Transverse colon (tissue), 4 donors: ENCODE measurements at regions not wholly inside any gene's neighbourhood (a gene's known extent, or its start where the extent isn't known, plus 50 kb on each side); places are given as distances from the start of the nearest gene placed in this dataset.

Experiments
- DNase-seq: peaks from one replicate; pipeline ENCODE4 v3.0.0-alpha.2; 2019
- H3K27ac ChIP-seq, 4 donors: fragments of 200-600 bp; sonication (generic); 2 replicates each; pipeline ENCODE4 v1.5.1; 2016 to 2018; ENCODE audit warnings: inconsistent platforms in 4 of 4
- H3K27me3 ChIP-seq: fragments of 200-600 bp; sonication (generic); 2 replicates; pipeline ENCODE4 v1.5.1; 2017; ENCODE audit warnings: inconsistent platforms
- H3K36me3 ChIP-seq, 4 donors: fragments of 200-600 bp; sonication (generic); 2 replicates each; pipeline ENCODE4 v1.5.1; 2017 to 2019; ENCODE audit warnings: inconsistent platforms in 4 of 4
- H3K4me1 ChIP-seq, 4 donors: fragments of 200-600 bp; sonication (generic); 2 replicates each; pipeline ENCODE4 v1.5.1; 2017 to 2020; ENCODE audit warnings: inconsistent platforms in 4 of 4
- H3K4me3 ChIP-seq, 4 donors: fragments of 200-600 bp; sonication (generic); 1 replicate in 1 of 4; 2 replicates in 3 of 4; pipeline versions ENCODE4 v1.5.1 to v1.6.1; 2017 to 2019; ENCODE audit warnings: inconsistent platforms in 4 of 4
- H3K9me3 ChIP-seq, 2 donors: fragments of 200-600 bp; sonication (generic); 2 replicates each; pipeline ENCODE4 v1.5.1; 2017 to 2019; ENCODE audit warnings: inconsistent platforms in 2 of 2
- EP300 ChIP-seq: sonication (generic); formaldehyde crosslinking; IDR thresholded peaks from one replicate; pipeline ENCODE4 v1.6.1; 2017; ENCODE audit warnings: antibody characterized with exemption, low read depth
- POLR2A ChIP-seq: fragments of 450-650 bp; IDR thresholded peaks from one replicate; pipeline ENCODE4 v1.6.1; 2016; ENCODE audit warnings: antibody characterized with exemption, mild to moderate bottlenecking, moderate library complexity
- POLR2AphosphoS5 ChIP-seq, 3 donors: sonication (generic); formaldehyde crosslinking; IDR thresholded peaks; one replicate each; pipeline ENCODE4 v1.6.1; 2016; ENCODE audit warnings: antibody characterized with exemption in 3 of 3
- WGBS, 2 donors: methylation state at CpG; one replicate each; pipeline ENCODE4 v1.1.5; 2018; ENCODE audit warnings: low coverage in 1 of 2; 5-methylcytosine and 5-hydroxymethylcytosine counted together
- in situ Hi-C, 4 donors: fragments of 200-750 bp; cut with MboI; loops; one replicate each; pipeline versions ENCODE4 v1.15.0 to v1.15.1; 2017; ENCODE audit warnings: low sequenced_read_pairs in 3 of 4, low pct_ligation_motif_present in 1 of 4, low pct_unique_long_range_greater_than_20kb in 1 of 4
- intact Hi-C: fragments of 100-400 bp; cut with DNase I; formaldehyde crosslinking; loops from one replicate; pipeline ENCODE4 v1.15.1; 2023; ENCODE audit warnings: low total_unique reads
- small RNA-seq, 4 donors: library from RNA; depleted of rRNA; stranded (forward); fragments of <200 nt; gene quantifications; one replicate each; pipeline ENCODE3, GENCODE V24; 2016
- TF ChIP-seq, protein P1 (sequence below), 5 experiments: fragments of 200-600 bp in 3 of 5; fragments of 450-650 bp in 2 of 5; sonication (generic) in 3 of 5; IDR thresholded peaks; 1 replicate in 2 of 5; 2 replicates in 3 of 5; pipeline ENCODE4 v1.5.1; 2016 to 2017; ENCODE audit warnings: antibody characterized with exemption in 5 of 5, inconsistent platforms in 3 of 5, mild to moderate bottlenecking in 2 of 5, moderate library complexity in 1 of 5

DNA sequence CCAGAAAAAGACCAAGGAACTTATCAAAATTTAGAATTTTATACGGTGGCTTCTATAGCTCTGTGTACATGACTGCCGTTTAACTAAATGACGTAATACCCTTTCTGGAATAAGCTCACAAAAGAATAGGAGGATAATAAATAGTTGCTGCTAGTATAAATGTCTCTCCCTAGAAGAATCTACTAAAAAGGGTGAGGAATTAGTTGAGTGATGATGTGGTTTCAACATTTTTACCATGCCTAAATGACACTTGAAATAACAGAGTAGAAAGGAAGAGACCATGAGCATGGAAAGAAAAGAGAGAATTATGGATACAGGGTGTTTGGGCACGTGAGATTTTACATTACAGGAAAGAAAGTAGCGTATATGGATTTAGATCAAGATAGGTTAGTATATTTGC, 231.1 kb downstream of the ARAP2 start:
- H3K27me3 ChIP-seq: no peaks in the 10 kb centered on the region
- no peak overlapping the region for H3K4me3 ChIP-seq
- in situ Hi-C loops (no loop called here), intact Hi-C loops (no loop called here)
- no peaks in the 10 kb centered on the region for H3K36me3 ChIP-seq
- no peak for DNase-seq
- TF ChIP-seq, protein P1, sequence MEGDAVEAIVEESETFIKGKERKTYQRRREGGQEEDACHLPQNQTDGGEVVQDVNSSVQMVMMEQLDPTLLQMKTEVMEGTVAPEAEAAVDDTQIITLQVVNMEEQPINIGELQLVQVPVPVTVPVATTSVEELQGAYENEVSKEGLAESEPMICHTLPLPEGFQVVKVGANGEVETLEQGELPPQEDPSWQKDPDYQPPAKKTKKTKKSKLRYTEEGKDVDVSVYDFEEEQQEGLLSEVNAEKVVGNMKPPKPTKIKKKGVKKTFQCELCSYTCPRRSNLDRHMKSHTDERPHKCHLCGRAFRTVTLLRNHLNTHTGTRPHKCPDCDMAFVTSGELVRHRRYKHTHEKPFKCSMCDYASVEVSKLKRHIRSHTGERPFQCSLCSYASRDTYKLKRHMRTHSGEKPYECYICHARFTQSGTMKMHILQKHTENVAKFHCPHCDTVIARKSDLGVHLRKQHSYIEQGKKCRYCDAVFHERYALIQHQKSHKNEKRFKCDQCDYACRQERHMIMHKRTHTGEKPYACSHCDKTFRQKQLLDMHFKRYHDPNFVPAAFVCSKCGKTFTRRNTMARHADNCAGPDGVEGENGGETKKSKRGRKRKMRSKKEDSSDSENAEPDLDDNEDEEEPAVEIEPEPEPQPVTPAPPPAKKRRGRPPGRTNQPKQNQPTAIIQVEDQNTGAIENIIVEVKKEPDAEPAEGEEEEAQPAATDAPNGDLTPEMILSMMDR (IDR thresholded peaks at IDR 0.05): no peak
- TF ChIP-seq POLR2AphosphoS5 (IDR thresholded peaks at IDR 0.05) (no peak), POLR2A (no peak), EP300 (no peak)
- no peaks in the 10 kb centered on the region for H3K9me3 ChIP-seq
- WGBS, 2 donors: 84 to 86% methylated on average over 5 of the region's 5 CpGs
- no peaks in the 10 kb centered on the region for H3K4me1 ChIP-seq
- H3K27ac ChIP-seq: no peak overlapping the region

Small RNAs in the stretch of these regions (small RNA-seq; reads per million reads assigned to genes)
- gene AC097535.2 (0 reads per million in 4 donors), gene RF01210 (0 reads per million in 4 donors), gene RNU6-573P (0 reads per million in 4 donors)
